HUES48 (cell line): ENCODE measurements at regions not wholly inside any gene's neighbourhood (a gene's known extent, or its start where the extent isn't known, plus 50 kb on each side); places are given as distances from the start of the nearest gene placed in this dataset.

ENCODE experiments used
- H3K27ac ChIP-seq: one replicate; pipeline ENCODE4 v1.7.0; 2013; ENCODE audit warnings: low read depth, low read length, inconsistent platforms
- H3K27me3 ChIP-seq: 2 replicates; pipeline ENCODE4 v1.6.1; 2013; ENCODE audit warnings: mild to moderate bottlenecking, low read length; ENCODE audit not compliant: control insufficient read depth, insufficient read depth
- H3K36me3 ChIP-seq: 2 replicates; pipeline ENCODE4 v1.6.1; 2013; ENCODE audit warnings: low read length; ENCODE audit not compliant: control insufficient read depth, insufficient read depth
- H3K4me1 ChIP-seq: 2 replicates; pipeline ENCODE4 v1.6.1; 2013; ENCODE audit warnings: mild to moderate bottlenecking, low read length; ENCODE audit not compliant: control insufficient read depth, insufficient read depth
- H3K4me3 ChIP-seq: 2 replicates; pipeline ENCODE4 v1.5.1; 2013; ENCODE audit warnings: mild to moderate bottlenecking, low read depth, low read length
- H3K9ac ChIP-seq: 2 replicates; pipeline ENCODE4 v1.6.1; 2013; ENCODE audit warnings: mild to moderate bottlenecking, low read depth, low read length, moderate library complexity
- H3K9me3 ChIP-seq: 2 replicates; pipeline ENCODE4 v1.6.1; 2013; ENCODE audit warnings: low read length; ENCODE audit not compliant: control insufficient read depth, insufficient read depth

- Histone ChIP-seq H3K9me3 (no peaks in the 10 kb centered on the region), H3K4me1 (no peaks in the 10 kb centered on the region), H3K4me3 (no peak overlapping the region), H3K27me3 (no peaks in the 10 kb centered on the region), H3K9ac (no peak overlapping the region), H3K36me3 (no peaks in the 10 kb centered on the region), H3K27ac (no peak overlapping the region)
Observed at GRCh38 chr2:239745386-239746227, 279.5 kb downstream of the NDUFA10 start.

- H3K27me3 ChIP-seq = no peaks in the 10 kb centered on the region
- no peak overlapping the region for H3K9ac ChIP-seq
- no peaks in the 10 kb centered on the region for H3K4me1 ChIP-seq
- H3K4me3 ChIP-seq = no peak overlapping the region
- no peaks in the 10 kb centered on the region for H3K36me3 ChIP-seq
- H3K27ac ChIP-seq = no peak overlapping the region
- H3K9me3 ChIP-seq = no peaks in the 10 kb centered on the region
Observed at GRCh38 chr2:239744706-239745340, 280.3 kb downstream of the NDUFA10 start.

- Histone ChIP-seq H3K27me3 (no peaks in the 10 kb centered on the region), H3K4me1 (no peaks in the 10 kb centered on the region), H3K9me3 (no peaks in the 10 kb centered on the region), H3K27ac (no peak overlapping the region), H3K36me3 (no peaks in the 10 kb centered on the region), H3K4me3 (no peak overlapping the region), H3K9ac (no peak overlapping the region)
Observed at GRCh38 chr2:239743206-239743605, 281.9 kb downstream of the NDUFA10 start.

- H3K9me3 ChIP-seq = no peaks in the 10 kb centered on the region
- H3K36me3 ChIP-seq = no peaks in the 10 kb centered on the region
- no peaks in the 10 kb centered on the region for H3K27me3 ChIP-seq
- no peaks in the 10 kb centered on the region for H3K4me1 ChIP-seq
- no peak overlapping the region for H3K4me3 ChIP-seq
- H3K27ac ChIP-seq = no peak overlapping the region
- H3K9ac ChIP-seq = no peak overlapping the region
Observed at GRCh38 chr2:239742377-239742776, 282.8 kb downstream of the NDUFA10 start.

- no peak overlapping the region for H3K27ac ChIP-seq
- no peaks in the 10 kb centered on the region for H3K27me3 ChIP-seq
- H3K4me1 ChIP-seq = no peaks in the 10 kb centered on the region; the same call in 1 of the 2 replicates
- H3K36me3 ChIP-seq = no peaks in the 10 kb centered on the region
- no peaks in the 10 kb centered on the region for H3K9me3 ChIP-seq
- H3K9ac ChIP-seq = no peak overlapping the region
- no peak overlapping the region for H3K4me3 ChIP-seq
Observed at GRCh38 chr2:239739206-239739605, 285.9 kb downstream of the NDUFA10 start.

GRCh38 chr2:239738159-239738558, 287.0 kb downstream of the NDUFA10 start:
- Histone ChIP-seq H3K27ac (no peak overlapping the region), H3K36me3 (no peaks in the 10 kb centered on the region), H3K4me1 (no peaks in the 10 kb centered on the region; the same call in 1 of the 2 replicates), H3K4me3 (no peak overlapping the region), H3K27me3 (no peaks in the 10 kb centered on the region), H3K9ac (no peak overlapping the region), H3K9me3 (no peaks in the 10 kb centered on the region)

- Histone ChIP-seq H3K4me1 (no peaks in the 10 kb centered on the region; the same call in 1 of the 2 replicates), H3K4me3 (no peak overlapping the region), H3K9me3 (no peaks in the 10 kb centered on the region), H3K27ac (no peak overlapping the region), H3K36me3 (no peaks in the 10 kb centered on the region), H3K9ac (no peak overlapping the region), H3K27me3 (no peaks in the 10 kb centered on the region)
Observed at GRCh38 chr2:239737144-239737463, 288.0 kb downstream of the NDUFA10 start.

- no peaks in the 10 kb centered on the region for H3K9me3 ChIP-seq
- H3K9ac ChIP-seq = no peak overlapping the region
- no peaks in the 10 kb centered on the region for H3K27me3 ChIP-seq
- no peak overlapping the region for H3K4me3 ChIP-seq
- H3K4me1 ChIP-seq = no peaks in the 10 kb centered on the region; the same call in 1 of the 2 replicates
- H3K27ac ChIP-seq = no peak overlapping the region
- no peaks in the 10 kb centered on the region for H3K36me3 ChIP-seq
Observed at GRCh38 chr2:239736358-239737143, 288.6 kb downstream of the NDUFA10 start.

- no peak overlapping the region for H3K9ac ChIP-seq
- no peaks in the 10 kb centered on the region for H3K27me3 ChIP-seq
- no peak overlapping the region for H3K27ac ChIP-seq
- no peak overlapping the region for H3K4me3 ChIP-seq
- H3K9me3 ChIP-seq = no peaks in the 10 kb centered on the region
- H3K36me3 ChIP-seq = no peaks in the 10 kb centered on the region
- no peaks in the 10 kb centered on the region; the same call in 1 of the 2 replicates for H3K4me1 ChIP-seq
Observed at GRCh38 chr2:239735829-239736357, 289.2 kb downstream of the NDUFA10 start.

- Histone ChIP-seq H3K27me3 (no peaks in the 10 kb centered on the region), H3K9ac (no peak overlapping the region), H3K4me3 (no peak overlapping the region), H3K9me3 (no peaks in the 10 kb centered on the region), H3K4me1 (no peaks in the 10 kb centered on the region; the same call in 1 of the 2 replicates), H3K27ac (no peak overlapping the region), H3K36me3 (no peaks in the 10 kb centered on the region)
Observed at GRCh38 chr2:239735131-239735828, 289.9 kb downstream of the NDUFA10 start.
